ENCODE measurements at regions not wholly inside any gene's neighbourhood (a gene's known extent, or its start where the extent isn't known, plus 50 kb on each side); places are given as distances from the start of the nearest gene placed in this dataset.

DNA sequence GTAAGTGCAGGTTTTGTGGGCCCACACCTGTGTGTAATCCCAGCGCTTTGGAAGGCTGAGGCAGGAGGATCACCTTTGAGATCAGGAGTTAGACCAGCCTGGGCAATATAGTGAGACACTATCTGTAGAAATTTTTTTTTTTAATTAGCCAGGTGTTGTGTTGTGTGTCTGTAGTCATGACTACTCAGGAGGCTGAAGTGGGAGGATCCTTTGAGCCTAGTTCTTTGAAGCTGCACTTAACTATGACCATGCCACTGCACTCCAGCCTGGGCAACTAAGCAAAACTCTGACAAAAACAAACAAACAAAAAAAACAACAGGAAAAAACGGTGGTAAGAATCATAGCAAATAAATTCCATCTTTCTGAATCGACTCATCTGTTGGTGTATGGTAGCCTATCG is 268.6 kb upstream of the PDGFD start:
- TF ChIP-seq, protein P1, sequence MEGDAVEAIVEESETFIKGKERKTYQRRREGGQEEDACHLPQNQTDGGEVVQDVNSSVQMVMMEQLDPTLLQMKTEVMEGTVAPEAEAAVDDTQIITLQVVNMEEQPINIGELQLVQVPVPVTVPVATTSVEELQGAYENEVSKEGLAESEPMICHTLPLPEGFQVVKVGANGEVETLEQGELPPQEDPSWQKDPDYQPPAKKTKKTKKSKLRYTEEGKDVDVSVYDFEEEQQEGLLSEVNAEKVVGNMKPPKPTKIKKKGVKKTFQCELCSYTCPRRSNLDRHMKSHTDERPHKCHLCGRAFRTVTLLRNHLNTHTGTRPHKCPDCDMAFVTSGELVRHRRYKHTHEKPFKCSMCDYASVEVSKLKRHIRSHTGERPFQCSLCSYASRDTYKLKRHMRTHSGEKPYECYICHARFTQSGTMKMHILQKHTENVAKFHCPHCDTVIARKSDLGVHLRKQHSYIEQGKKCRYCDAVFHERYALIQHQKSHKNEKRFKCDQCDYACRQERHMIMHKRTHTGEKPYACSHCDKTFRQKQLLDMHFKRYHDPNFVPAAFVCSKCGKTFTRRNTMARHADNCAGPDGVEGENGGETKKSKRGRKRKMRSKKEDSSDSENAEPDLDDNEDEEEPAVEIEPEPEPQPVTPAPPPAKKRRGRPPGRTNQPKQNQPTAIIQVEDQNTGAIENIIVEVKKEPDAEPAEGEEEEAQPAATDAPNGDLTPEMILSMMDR (conservative IDR thresholded peaks at IDR 0.05 in 1 of 2, IDR thresholded peaks at IDR 0.05 in 1 of 2; ENCODE audit: low read depth in 1 of 2, low read length in 2 of 2): no peak
- TF ChIP-seq EZH2 (IDR thresholded peaks at IDR 0.05; ENCODE audit: low read length, missing control alignments): no peak
